ENCODE measurements at regions not wholly inside any gene's neighbourhood (a gene's known extent, or its start where the extent isn't known, plus 50 kb on each side); places are given as distances from the start of the nearest gene placed in this dataset.

DNA sequence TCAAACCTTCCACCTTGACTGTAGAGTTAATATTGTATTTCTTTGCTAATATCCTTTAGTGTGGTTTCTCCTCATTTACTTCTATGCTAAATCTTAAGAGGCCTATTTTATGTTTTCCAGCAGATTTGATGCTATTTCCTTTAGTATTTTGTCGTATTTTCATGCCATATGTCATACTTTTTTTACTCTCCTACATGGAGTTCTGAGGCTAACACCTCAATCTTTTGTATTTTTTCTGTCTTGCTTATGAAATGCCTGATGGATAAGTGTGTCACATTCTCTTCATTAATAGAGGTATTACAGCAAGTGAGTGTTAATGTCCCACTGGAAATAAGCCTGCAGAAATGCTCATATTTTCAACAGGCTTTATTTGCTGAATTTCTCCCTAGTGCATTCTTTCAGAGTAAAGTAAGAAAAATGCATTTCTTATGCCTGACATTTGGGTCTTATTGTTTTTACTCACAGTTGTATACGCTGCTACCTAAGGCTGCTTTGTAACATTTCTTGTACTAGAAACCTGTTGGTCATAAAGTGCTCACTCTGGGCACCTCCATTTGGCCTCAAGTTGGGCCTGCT is 63.2 kb downstream of the DIPK2A start:
- Histone ChIP-seq H3K36me3 (ENCODE audit: low read depth) (no peaks in the 10 kb centered on the region), H3K79me2 (ENCODE audit: low read depth) (no peaks in the 10 kb centered on the region), H3K27me3 (ENCODE audit: insufficient read depth, low read depth) (no peaks in the 10 kb centered on the region), H2AFZ (no peak overlapping the region), H3K9me3 (ENCODE audit: insufficient read depth, low read depth) (no peaks in the 10 kb centered on the region), H3K4me3 (no peak overlapping the region), H3K4me1 (replicated peaks; ENCODE audit: insufficient read depth) (peaks cover 6% of the 10 kb centered on the region; the same call in 1 of the 2 replicates), H4K20me1 (ENCODE audit: insufficient read depth) (no peaks in the 10 kb centered on the region), H3K4me2 (no peak overlapping the region), H3F3A (ENCODE audit: insufficient read depth, low read depth) (no peaks in the 10 kb centered on the region), H3K27ac (no peak overlapping the region), H3K9me2 (ENCODE audit: insufficient read depth) (no peaks in the 10 kb centered on the region)
- BruUV-seq (replicated peaks) = no TSS peak
- TF ChIP-seq, protein P1, sequence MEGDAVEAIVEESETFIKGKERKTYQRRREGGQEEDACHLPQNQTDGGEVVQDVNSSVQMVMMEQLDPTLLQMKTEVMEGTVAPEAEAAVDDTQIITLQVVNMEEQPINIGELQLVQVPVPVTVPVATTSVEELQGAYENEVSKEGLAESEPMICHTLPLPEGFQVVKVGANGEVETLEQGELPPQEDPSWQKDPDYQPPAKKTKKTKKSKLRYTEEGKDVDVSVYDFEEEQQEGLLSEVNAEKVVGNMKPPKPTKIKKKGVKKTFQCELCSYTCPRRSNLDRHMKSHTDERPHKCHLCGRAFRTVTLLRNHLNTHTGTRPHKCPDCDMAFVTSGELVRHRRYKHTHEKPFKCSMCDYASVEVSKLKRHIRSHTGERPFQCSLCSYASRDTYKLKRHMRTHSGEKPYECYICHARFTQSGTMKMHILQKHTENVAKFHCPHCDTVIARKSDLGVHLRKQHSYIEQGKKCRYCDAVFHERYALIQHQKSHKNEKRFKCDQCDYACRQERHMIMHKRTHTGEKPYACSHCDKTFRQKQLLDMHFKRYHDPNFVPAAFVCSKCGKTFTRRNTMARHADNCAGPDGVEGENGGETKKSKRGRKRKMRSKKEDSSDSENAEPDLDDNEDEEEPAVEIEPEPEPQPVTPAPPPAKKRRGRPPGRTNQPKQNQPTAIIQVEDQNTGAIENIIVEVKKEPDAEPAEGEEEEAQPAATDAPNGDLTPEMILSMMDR (conservative IDR thresholded peaks at IDR 0.05) = no peak
- no peak for TF ChIP-seq EZH2 (IDR thresholded peaks at IDR 0.05; ENCODE audit: low read depth)
- no peak for DNase-seq
- intact Hi-C loops (cut with micrococcal nuclease; ENCODE audit: unreplicated experiment) = no loop called here
- ChIA-PET CTCF (no interaction called here), POLR2A (ENCODE audit: unreplicated experiment) (no interaction called here)

DNA sequence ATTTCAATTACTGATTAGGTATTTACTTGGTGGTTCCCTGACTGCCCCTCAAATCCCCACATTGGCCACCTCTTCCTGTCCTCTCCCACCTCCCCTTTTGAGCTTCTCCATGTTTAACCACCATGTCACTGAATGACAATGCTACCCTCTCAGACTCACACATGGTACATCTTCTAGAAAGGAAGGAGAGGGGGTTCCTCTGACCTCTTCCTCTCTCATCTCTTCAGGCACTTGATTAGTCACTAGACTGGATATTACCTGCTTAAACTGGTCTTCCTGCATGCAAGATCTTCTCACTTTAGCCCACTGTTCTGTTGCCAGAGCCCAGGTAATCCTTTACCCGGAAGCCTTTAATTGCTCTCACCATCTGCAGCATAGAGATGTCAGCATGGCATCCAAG is 64.9 kb downstream of the DIPK2A start:
- Histone ChIP-seq H3K79me2 (ENCODE audit: low read depth) (no peaks in the 10 kb centered on the region), H4K20me1 (ENCODE audit: insufficient read depth) (no peaks in the 10 kb centered on the region), H3K9me2 (ENCODE audit: insufficient read depth) (no peaks in the 10 kb centered on the region), H3K36me3 (ENCODE audit: low read depth) (no peaks in the 10 kb centered on the region), H3K27ac (no peak overlapping the region), H2AFZ (no peak overlapping the region), H3K9me3 (ENCODE audit: insufficient read depth, low read depth) (no peaks in the 10 kb centered on the region), H3K4me2 (no peak overlapping the region), H3K4me1 (replicated peaks; ENCODE audit: insufficient read depth) (peaks cover 9% of the 10 kb centered on the region; the same call in 1 of the 2 replicates), H3K4me3 (no peak overlapping the region), H3F3A (ENCODE audit: insufficient read depth, low read depth) (no peaks in the 10 kb centered on the region), H3K27me3 (ENCODE audit: insufficient read depth, low read depth) (no peaks in the 10 kb centered on the region)
- DNase-seq = no peak
- ChIA-PET POLR2A (ENCODE audit: unreplicated experiment) (no interaction called here), CTCF (no interaction called here)
- no peak for TF ChIP-seq EZH2 (IDR thresholded peaks at IDR 0.05; ENCODE audit: low read depth)
- TF ChIP-seq, protein P1 (conservative IDR thresholded peaks at IDR 0.05) = no peak
- intact Hi-C loops (cut with micrococcal nuclease; ENCODE audit: unreplicated experiment) = no loop called here
- BruUV-seq (replicated peaks) = no TSS peak

DNA sequence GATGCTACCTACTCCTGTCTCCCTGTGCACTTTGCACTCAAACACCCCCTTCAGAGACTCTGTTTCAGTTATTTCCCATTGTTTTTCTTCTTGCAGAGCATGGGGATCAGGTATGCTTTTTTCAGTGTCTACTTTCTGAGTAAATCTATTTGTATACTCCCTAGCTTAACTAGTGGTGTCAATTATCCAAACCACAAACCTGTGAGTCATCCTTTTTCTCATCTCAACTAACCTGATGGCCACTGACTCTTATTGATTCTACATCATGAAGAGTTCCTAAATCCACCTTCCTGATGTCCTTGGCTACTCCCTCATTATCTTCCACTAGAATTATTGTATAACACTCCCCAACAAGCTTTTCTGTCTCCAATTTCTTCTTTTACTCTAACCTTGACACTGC is 68.0 kb downstream of the DIPK2A start:
- Histone ChIP-seq H3F3A (ENCODE audit: insufficient read depth, low read depth) (no peaks in the 10 kb centered on the region), H2AFZ (no peak overlapping the region), H3K4me3 (no peak overlapping the region), H3K9me3 (ENCODE audit: insufficient read depth, low read depth) (no peaks in the 10 kb centered on the region), H3K27me3 (ENCODE audit: insufficient read depth, low read depth) (no peaks in the 10 kb centered on the region), H3K27ac (no peak overlapping the region), H3K79me2 (ENCODE audit: low read depth) (no peaks in the 10 kb centered on the region), H3K4me2 (no peak overlapping the region; the same call in 1 of the 2 replicates), H3K4me1 (replicated peaks; ENCODE audit: insufficient read depth) (peaks cover 9% of the 10 kb centered on the region; the same call in 1 of the 2 replicates), H3K9me2 (ENCODE audit: insufficient read depth) (no peaks in the 10 kb centered on the region), H3K36me3 (ENCODE audit: low read depth) (no peaks in the 10 kb centered on the region), H4K20me1 (ENCODE audit: insufficient read depth) (no peaks in the 10 kb centered on the region)
- POLR2A ChIA-PET (ENCODE audit: unreplicated experiment) = interaction anchor here (0.8 kb wide), 1 partner anchor 68 kb away, joined by 3 read pairs; the partner anchor contains the start of gene DIPK2A
- CTCF ChIA-PET = no interaction called here
- no TSS peak for BruUV-seq (replicated peaks)
- TF ChIP-seq, protein P1 (conservative IDR thresholded peaks at IDR 0.05) = no peak
- no peak for TF ChIP-seq EZH2 (IDR thresholded peaks at IDR 0.05; ENCODE audit: low read depth)
- intact Hi-C loops (cut with micrococcal nuclease; ENCODE audit: unreplicated experiment) = no loop called here
- peak in 1 of 2 experiments; percentile 60 for DNase-seq

Data from PC-9 (cell line).